SK-N-SH treated with all-trans-retinoic acid at 6 μM for 48 hours (cell line): ENCODE measurements at regions not wholly inside any gene's neighbourhood (a gene's known extent, or its start where the extent isn't known, plus 50 kb on each side); places are given as distances from the start of the nearest gene placed in this dataset.

Experiments
- ARNTL ChIP-seq: fragments of 450-650 bp; formaldehyde crosslinking; IDR thresholded peaks from 2 replicates; pipeline ENCODE4 v1.5.0; 2020; ENCODE audit warnings: low read depth, mild to moderate bottlenecking, moderate library complexity, borderline replicate concordance
- CSDC2 ChIP-seq: fragments of 250-450 bp; sonication (Bioruptor Pico); IDR thresholded peaks from 2 replicates; pipeline ENCODE4 v1.5.0; 2020; ENCODE audit warnings: mild to moderate bottlenecking, moderate library complexity
- PATZ1 ChIP-seq: fragments of 250-450 bp; sonication (Bioruptor Pico); IDR thresholded peaks from 2 replicates; pipeline ENCODE4 v1.8.0; 2020; ENCODE audit warnings: mild to moderate bottlenecking, moderate library complexity, borderline replicate concordance
- ZC3H10 ChIP-seq: fragments of 250-450 bp; sonication (Bioruptor Pico); IDR thresholded peaks from 2 replicates; pipeline ENCODE4 v1.5.1; 2021; ENCODE audit warnings: mild to moderate bottlenecking, moderate library complexity
- ZFP3 ChIP-seq: fragments of 250-450 bp; sonication (Bioruptor Pico); IDR thresholded peaks from 2 replicates; pipeline ENCODE4 v1.5.0; 2020; ENCODE audit warnings: mild to moderate bottlenecking, moderate library complexity

DNA sequence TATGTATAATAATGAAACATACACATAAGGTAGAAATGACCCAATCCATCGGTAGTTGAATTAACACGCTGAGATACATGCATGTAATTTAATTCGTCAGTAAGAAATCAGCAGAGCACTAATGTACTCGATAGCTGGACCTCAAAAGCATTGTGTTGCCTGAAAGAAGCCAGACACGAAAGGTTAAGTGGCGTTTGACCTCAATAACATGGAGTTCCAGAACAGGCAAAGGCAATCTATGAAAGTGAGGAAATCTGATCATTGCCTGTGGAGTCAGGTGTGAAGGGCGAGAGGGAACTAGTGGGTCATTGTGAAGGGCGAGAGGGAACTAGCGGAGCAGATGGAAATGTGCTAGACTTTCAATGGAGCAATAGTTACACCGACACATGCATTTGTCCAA lies 970.4 kb upstream of the TMEM132C start:
- no peak for TF ChIP-seq ZC3H10 (CRISPR knock-in tag)
- TF ChIP-seq CSDC2 (CRISPR knock-in tag): no peak
- no peak for TF ChIP-seq ARNTL (CRISPR knock-in tag)
- TF ChIP-seq PATZ1: no peak
- no peak for TF ChIP-seq ZFP3 (CRISPR knock-in tag)
